SH-SY5Y (cell line): ENCODE measurements at regions not wholly inside any gene's neighbourhood (a gene's known extent, or its start where the extent isn't known, plus 50 kb on each side); places are given as distances from the start of the nearest gene placed in this dataset.

Experiments
- GATA2 ChIP-seq: IDR thresholded peaks from 2 replicates; pipeline ENCODE4 v1.6.1; 2011; ENCODE audit warnings: mild to moderate bottlenecking, low read depth, low read length
- GATA3 ChIP-seq: IDR thresholded peaks from 2 replicates; pipeline ENCODE4 v1.6.1; 2011; ENCODE audit warnings: low read depth, mild to moderate bottlenecking, low read length, moderate library complexity

GRCh38 chr1:184821658-184822057 is 67.0 kb upstream of the EDEM3 start:
- TF ChIP-seq GATA3 (no peak), GATA2 (no peak)
